ENCODE measurements at regions not wholly inside any gene's neighbourhood (a gene's known extent, or its start where the extent isn't known, plus 50 kb on each side); places are given as distances from the start of the nearest gene placed in this dataset.
A peak's percentile ranks its signal among the peaks of the same experiment; 100 is the strongest.

DNA sequence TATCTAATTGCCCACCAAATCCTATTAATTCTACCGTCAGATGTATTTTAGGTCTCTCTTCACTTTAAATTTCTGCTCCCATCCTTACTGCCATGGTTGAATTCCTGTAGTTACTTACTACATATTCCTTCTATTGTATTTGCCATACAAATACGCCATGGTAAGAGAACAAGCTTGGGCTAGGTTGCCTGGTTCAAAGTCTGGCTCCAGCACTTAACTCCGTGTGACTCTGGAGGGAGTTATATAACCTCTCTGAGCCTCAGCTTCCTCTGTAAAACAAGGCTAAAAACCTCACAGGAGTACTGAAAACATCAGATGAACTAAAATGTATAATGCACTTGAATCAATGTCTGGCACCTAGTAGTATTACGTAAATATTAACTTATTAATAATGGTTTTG, 260.3 kb upstream of the RPS6KA3 start:
- Mint-ChIP-seq H3K27ac (no peak overlapping the region), H3K9me3 (no peaks in the 10 kb centered on the region), H3K4me1 (ENCODE audit: low read depth) (peaks cover 20% of the 10 kb centered on the region), H3K27me3 (peaks cover 52% of the 10 kb centered on the region), H3K36me3 (ENCODE audit: low read depth) (no peaks in the 10 kb centered on the region), H3K4me3 (no peak overlapping the region)
- DNase-seq: no peak

DNA sequence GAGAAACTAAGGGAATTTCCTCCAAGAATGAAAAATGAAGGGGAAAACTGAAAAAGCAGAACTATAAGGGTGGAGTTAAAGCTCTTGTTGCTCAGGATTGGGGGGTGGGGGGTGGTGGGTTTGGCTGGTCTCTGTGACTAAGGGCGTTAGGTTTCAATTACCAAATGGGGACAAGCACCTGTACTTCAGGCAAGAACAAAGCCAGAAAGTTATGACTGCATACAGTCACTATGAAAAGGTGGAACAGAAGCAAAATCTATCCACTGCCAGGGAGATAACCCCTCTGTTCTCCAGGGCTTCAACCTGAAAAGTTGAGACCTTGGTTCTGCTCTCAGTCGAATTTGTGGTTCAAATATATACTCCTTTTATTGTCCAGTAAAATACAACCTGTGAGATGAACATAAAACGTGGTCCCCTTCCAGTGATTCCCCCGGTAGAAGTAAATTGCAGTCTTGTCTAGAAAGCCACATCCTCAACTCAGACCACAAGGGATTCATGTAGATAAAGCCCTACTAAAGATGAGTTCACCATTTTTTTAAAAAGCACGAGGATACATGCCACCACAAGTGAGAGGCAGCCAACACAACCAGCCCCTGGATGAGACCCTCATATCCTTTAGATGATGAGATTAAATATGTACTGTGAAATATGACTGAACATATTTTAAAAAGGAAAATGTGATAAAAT, 257.1 kb upstream of the RPS6KA3 start:
- H3K4me1 Mint-ChIP-seq (ENCODE audit: low read depth): peaks cover 16% of the 10 kb centered on the region
- no peaks in the 10 kb centered on the region for H3K36me3 Mint-ChIP-seq (ENCODE audit: low read depth)
- H3K27ac Mint-ChIP-seq: peak overlapping the region; percentile 63
- no peaks in the 10 kb centered on the region for H3K9me3 Mint-ChIP-seq
- peaks cover 52% of the 10 kb centered on the region for H3K27me3 Mint-ChIP-seq
- H3K4me3 Mint-ChIP-seq: no peak overlapping the region
- no peak for DNase-seq

DNA sequence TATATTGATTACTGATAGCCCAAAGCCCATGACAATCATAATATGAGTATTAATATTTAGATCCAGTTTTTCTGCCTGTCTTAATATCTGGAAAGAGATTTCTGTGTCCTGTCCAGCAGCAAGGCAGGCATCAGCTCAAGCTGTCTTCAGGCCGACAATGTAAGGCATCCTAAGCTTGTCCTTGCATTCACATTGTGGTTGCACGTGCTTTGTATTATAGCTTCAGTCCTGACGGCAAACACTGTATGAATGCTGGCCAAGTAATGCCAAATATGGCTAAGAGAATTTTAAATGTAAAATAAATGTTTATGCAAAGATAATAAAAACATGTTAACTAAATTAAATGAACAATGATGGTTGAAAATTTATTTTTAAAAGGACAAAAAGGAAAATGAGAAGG, 255.7 kb upstream of the RPS6KA3 start:
- Mint-ChIP-seq H3K9me3 (no peaks in the 10 kb centered on the region), H3K36me3 (ENCODE audit: low read depth) (no peaks in the 10 kb centered on the region), H3K4me3 (no peak overlapping the region), H3K4me1 (ENCODE audit: low read depth) (peaks cover 20% of the 10 kb centered on the region), H3K27me3 (peaks cover 53% of the 10 kb centered on the region), H3K27ac (no peak overlapping the region)
- no peak for DNase-seq

GRCh38 chrX:20521222-20521621, 254.5 kb upstream of the RPS6KA3 start:
- no peak for DNase-seq
- H3K36me3 Mint-ChIP-seq (ENCODE audit: low read depth): no peaks in the 10 kb centered on the region

DNA sequence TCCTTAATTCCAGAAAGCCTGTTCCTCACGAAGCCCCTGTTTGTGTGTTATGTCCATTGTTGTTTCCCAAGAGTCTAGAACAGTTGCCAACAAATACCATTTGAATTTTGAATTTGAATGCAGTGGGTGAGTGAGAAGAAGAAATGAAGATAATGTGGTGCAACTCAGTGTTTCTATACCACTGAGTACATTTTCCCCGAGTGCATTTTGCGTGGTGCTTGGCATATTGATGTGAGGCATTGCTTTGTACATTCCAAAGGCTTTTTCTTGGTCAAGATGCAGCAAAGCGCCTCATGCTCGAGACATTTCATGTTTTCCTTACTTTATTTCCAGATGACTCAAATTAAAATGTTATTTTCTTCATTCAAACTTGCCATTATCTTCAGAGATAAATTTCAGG, 253.1 kb upstream of the RPS6KA3 start:
- DNase-seq: no peak
- Mint-ChIP-seq H3K9me3 (peaks cover 8% of the 10 kb centered on the region), H3K4me1 (ENCODE audit: low read depth) (peaks cover 42% of the 10 kb centered on the region), H3K27ac (no peak overlapping the region), H3K36me3 (ENCODE audit: low read depth) (no peaks in the 10 kb centered on the region), H3K4me3 (no peak overlapping the region), H3K27me3 (peaks cover 63% of the 10 kb centered on the region)

More at GRCh38 chrX:20521222-20521621, 254.5 kb upstream of the RPS6KA3 start:
- Mint-ChIP-seq H3K4me1 (ENCODE audit: low read depth) (peaks cover 28% of the 10 kb centered on the region), H3K4me3 (no peak overlapping the region), H3K27ac (no peak overlapping the region), H3K27me3 (peaks cover 60% of the 10 kb centered on the region), H3K9me3 (no peaks in the 10 kb centered on the region)

DNA sequence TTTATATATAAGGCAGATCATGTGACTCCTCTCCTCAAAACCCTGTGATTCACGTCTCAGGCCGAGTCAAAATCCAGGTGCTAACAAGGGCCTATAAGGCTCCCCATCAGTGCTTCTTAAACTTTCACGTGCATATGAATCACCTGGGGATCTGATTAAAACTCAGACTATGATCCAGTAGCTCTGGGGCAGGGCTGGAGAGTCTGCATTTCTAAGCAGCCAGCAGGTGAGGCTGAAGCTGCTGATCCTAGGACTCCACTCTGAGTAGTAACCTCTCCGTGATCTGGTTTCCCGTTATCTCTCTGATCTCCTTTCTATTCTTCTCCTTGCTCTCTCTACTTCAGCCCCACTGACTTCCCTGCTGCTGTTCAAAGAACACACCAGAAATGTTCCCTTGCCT, 252.4 kb upstream of the RPS6KA3 start:
- H3K27me3 Mint-ChIP-seq: peaks cover 66% of the 10 kb centered on the region
- peaks cover 45% of the 10 kb centered on the region for H3K4me1 Mint-ChIP-seq (ENCODE audit: low read depth)
- no peak for DNase-seq
- no peak overlapping the region for H3K4me3 Mint-ChIP-seq
- no peaks in the 10 kb centered on the region for H3K36me3 Mint-ChIP-seq (ENCODE audit: low read depth)
- no peak overlapping the region for H3K27ac Mint-ChIP-seq
- peaks cover 12% of the 10 kb centered on the region for H3K9me3 Mint-ChIP-seq

DNA sequence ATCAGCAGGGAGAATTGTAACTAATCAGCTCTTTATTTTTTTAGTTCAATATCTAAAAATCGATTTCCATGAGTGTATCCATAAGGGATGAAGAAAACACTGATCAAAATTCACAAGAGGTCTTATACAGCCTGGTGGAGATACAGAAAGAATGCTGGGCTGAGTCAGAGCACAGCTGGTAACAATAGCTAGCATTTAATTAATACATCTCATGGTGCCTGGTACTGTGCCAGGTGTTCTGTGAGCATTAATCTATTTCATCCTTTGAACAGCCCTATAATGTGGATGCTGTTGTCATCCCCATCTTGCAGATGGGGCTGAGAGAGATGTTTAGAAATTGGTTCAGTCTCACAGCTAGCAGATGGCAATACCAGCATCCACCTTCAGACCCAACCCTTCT, 250.9 kb upstream of the RPS6KA3 start:
- Mint-ChIP-seq H3K27me3 (peaks cover 73% of the 10 kb centered on the region), H3K36me3 (ENCODE audit: low read depth) (no peaks in the 10 kb centered on the region), H3K27ac (no peak overlapping the region), H3K4me3 (no peak overlapping the region), H3K4me1 (ENCODE audit: low read depth) (peaks cover 42% of the 10 kb centered on the region), H3K9me3 (peaks cover 14% of the 10 kb centered on the region)
- DNase-seq: no peak

DNA sequence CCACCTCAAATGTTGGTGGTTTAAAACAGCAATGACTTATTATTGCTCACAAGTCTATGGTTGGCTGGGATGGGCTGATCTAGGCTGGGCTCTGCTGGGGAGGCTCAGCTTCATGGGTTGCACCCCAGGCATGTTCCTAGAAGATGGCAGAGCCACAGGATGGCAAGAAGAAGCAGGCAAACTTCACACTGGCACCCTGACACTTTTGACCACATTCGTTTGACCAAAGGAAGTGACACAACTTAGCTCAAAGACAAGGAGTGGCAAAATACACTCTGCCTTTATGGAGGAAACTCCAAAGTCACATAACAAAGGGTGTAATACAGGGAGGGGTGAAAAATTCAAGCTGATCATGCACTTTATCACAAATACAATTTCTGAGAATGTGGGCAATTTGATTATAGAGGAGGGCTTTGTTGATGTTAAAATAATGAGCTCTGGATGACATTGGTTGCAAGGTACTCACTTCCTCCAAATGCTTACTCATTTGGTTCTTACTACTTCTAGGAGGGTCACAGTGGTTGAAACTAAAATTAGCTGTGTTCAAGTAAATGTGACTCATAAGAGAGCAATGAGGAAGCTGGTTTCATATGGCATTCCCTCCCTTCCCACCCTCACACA, 249.2 kb upstream of the RPS6KA3 start:
- peaks cover 14% of the 10 kb centered on the region for H3K9me3 Mint-ChIP-seq
- peak overlapping the region; percentile 95 for H3K27ac Mint-ChIP-seq
- peaks cover 73% of the 10 kb centered on the region for H3K27me3 Mint-ChIP-seq
- H3K4me1 Mint-ChIP-seq (ENCODE audit: low read depth): peaks cover 43% of the 10 kb centered on the region
- DNase-seq: peak; percentile 45
- H3K36me3 Mint-ChIP-seq (ENCODE audit: low read depth): no peaks in the 10 kb centered on the region
- peak overlapping the region; percentile 24 for H3K4me3 Mint-ChIP-seq

- peaks cover 43% of the 10 kb centered on the region for H3K4me1 Mint-ChIP-seq (ENCODE audit: low read depth)
- H3K9me3 Mint-ChIP-seq: peaks cover 14% of the 10 kb centered on the region
- no peak overlapping the region for H3K4me3 Mint-ChIP-seq
- H3K27ac Mint-ChIP-seq: peak overlapping the region; percentile 73
- peaks cover 68% of the 10 kb centered on the region for H3K27me3 Mint-ChIP-seq
- H3K36me3 Mint-ChIP-seq (ENCODE audit: low read depth): no peaks in the 10 kb centered on the region
- DNase-seq: no peak
Measured at GRCh38 chrX:20514358-20514757, 247.6 kb upstream of the RPS6KA3 start.

- no peak for DNase-seq
- peaks cover 66% of the 10 kb centered on the region for H3K27me3 Mint-ChIP-seq
- no peak overlapping the region for H3K27ac Mint-ChIP-seq
- H3K36me3 Mint-ChIP-seq (ENCODE audit: low read depth): no peaks in the 10 kb centered on the region
- H3K9me3 Mint-ChIP-seq: peaks cover 14% of the 10 kb centered on the region
- no peak overlapping the region for H3K4me3 Mint-ChIP-seq
- H3K4me1 Mint-ChIP-seq (ENCODE audit: low read depth): peaks cover 37% of the 10 kb centered on the region
Measured at GRCh38 chrX:20513185-20513584, 246.5 kb upstream of the RPS6KA3 start.

DNA sequence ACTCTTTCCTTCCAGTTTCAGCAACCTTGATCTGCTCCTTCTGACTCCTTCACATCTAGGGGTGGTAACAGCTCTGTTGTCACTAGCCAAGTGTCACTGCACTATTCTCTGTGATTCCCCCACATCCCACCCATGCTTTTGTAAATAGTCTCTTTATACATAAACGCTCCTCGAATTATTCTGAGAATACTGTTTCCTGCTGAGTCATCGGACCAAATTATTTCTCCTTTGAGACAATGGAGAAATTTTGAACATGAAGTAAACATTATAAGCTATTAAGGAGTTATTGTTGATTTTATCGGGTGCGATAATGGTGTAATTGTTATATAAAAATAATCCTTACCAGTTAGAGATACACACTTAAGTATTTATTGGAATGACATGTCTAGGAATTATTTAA, 245.1 kb upstream of the RPS6KA3 start:
- peaks cover 14% of the 10 kb centered on the region for H3K9me3 Mint-ChIP-seq
- H3K27ac Mint-ChIP-seq: no peak overlapping the region
- H3K27me3 Mint-ChIP-seq: peaks cover 63% of the 10 kb centered on the region
- H3K4me3 Mint-ChIP-seq: no peak overlapping the region
- DNase-seq: no peak
- peaks cover 34% of the 10 kb centered on the region for H3K4me1 Mint-ChIP-seq (ENCODE audit: low read depth)
- no peaks in the 10 kb centered on the region for H3K36me3 Mint-ChIP-seq (ENCODE audit: low read depth)

GRCh38 chrX:20507901-20508620, 241.4 kb upstream of the RPS6KA3 start:
- H3K27me3 Mint-ChIP-seq: peaks cover 59% of the 10 kb centered on the region
- H3K4me1 Mint-ChIP-seq (ENCODE audit: low read depth): peaks cover 8% of the 10 kb centered on the region
- H3K36me3 Mint-ChIP-seq (ENCODE audit: low read depth): no peaks in the 10 kb centered on the region
- no peak for DNase-seq
- no peak overlapping the region for H3K4me3 Mint-ChIP-seq
- H3K9me3 Mint-ChIP-seq: no peaks in the 10 kb centered on the region
- H3K27ac Mint-ChIP-seq: no peak overlapping the region

GRCh38 chrX:20506739-20507138, 240.0 kb upstream of the RPS6KA3 start:
- no peaks in the 10 kb centered on the region for H3K9me3 Mint-ChIP-seq
- DNase-seq: no peak
- no peak overlapping the region for H3K4me3 Mint-ChIP-seq
- peaks cover 8% of the 10 kb centered on the region for H3K4me1 Mint-ChIP-seq (ENCODE audit: low read depth)
- H3K36me3 Mint-ChIP-seq (ENCODE audit: low read depth): no peaks in the 10 kb centered on the region
- H3K27ac Mint-ChIP-seq: no peak overlapping the region
- peaks cover 68% of the 10 kb centered on the region for H3K27me3 Mint-ChIP-seq

GRCh38 chrX:20500949-20501348, 234.2 kb upstream of the RPS6KA3 start:
- Mint-ChIP-seq H3K36me3 (ENCODE audit: low read depth) (no peaks in the 10 kb centered on the region), H3K27me3 (peaks cover 53% of the 10 kb centered on the region), H3K4me1 (ENCODE audit: low read depth) (peaks cover 16% of the 10 kb centered on the region), H3K4me3 (no peak overlapping the region), H3K27ac (no peak overlapping the region), H3K9me3 (no peaks in the 10 kb centered on the region)
- DNase-seq: no peak

All from activated T-cell treated with anti-CD3 and anti-CD28 coated beads, Interleukin-2, amount 50 U/mL, for 24 hours (primary cell).